SK-N-MC (cell line): ENCODE measurements at regions not wholly inside any gene's neighbourhood (a gene's known extent, or its start where the extent isn't known, plus 50 kb on each side); places are given as distances from the start of the nearest gene placed in this dataset.

Source experiments
- DNase-seq: peaks from one replicate; pipeline ENCODE4 v3.0.0-alpha.2; 2011; ENCODE audit warnings: low read depth, low spot score
- H3K27ac ChIP-seq: fragments of 200-600 bp; sonication (generic); 2 replicates; pipeline ENCODE4 v1.5.1; 2016; ENCODE audit warnings: mixed run types
- H3K36me3 ChIP-seq: fragments of 200-600 bp; sonication (generic); 2 replicates; pipeline ENCODE4 v1.6.1; 2017; ENCODE audit warnings: antibody characterized with exemption, low read length, mixed read lengths; ENCODE audit not compliant: insufficient read depth
- H3K4me3 ChIP-seq: fragments of 200-600 bp; sonication (generic); 2 replicates; pipeline ENCODE4 v1.5.1; 2016
- H3K9ac ChIP-seq: fragments of 200-600 bp; sonication (generic); 2 replicates; pipeline ENCODE4 v1.8.0; 2017; ENCODE audit warnings: mixed run types, mixed read lengths; ENCODE audit not compliant: insufficient read length
- H3K9me3 ChIP-seq: fragments of 200-600 bp; sonication (generic); 2 replicates; pipeline ENCODE4 v1.6.1; 2017; ENCODE audit warnings: low read depth, mild to moderate bottlenecking, antibody characterized with exemption, low read length, moderate library complexity, mixed read lengths
- EZH2 ChIP-seq: fragments of 200-600 bp; sonication (generic); IDR thresholded peaks from one replicate; pipeline ENCODE4 v1.6.1; 2017; ENCODE audit warnings: antibody characterized with exemption
- FOXP2 ChIP-seq: optimal IDR thresholded peaks from 2 replicates; pipeline ENCODE3; 2011; ENCODE audit warnings: mild to moderate bottlenecking, moderate library complexity; ENCODE audit not compliant: insufficient read depth; ENCODE audit errors: extremely low read length, control extremely low read depth
- POLR2AphosphoS5 ChIP-seq: IDR thresholded peaks from 2 replicates; pipeline ENCODE4 v1.6.1; 2012; ENCODE audit warnings: mild to moderate bottlenecking, low read depth, low read length, borderline replicate concordance

- DNase-seq: no peak
- no peak overlapping the region for H3K9ac ChIP-seq
- no peak overlapping the region for H3K4me3 ChIP-seq
- H3K27ac ChIP-seq: no peak overlapping the region
- no peaks in the 10 kb centered on the region for H3K9me3 ChIP-seq
- TF ChIP-seq FOXP2: no peak
- no peak for TF ChIP-seq POLR2AphosphoS5
- TF ChIP-seq EZH2: no peak
- H3K36me3 ChIP-seq: no peaks in the 10 kb centered on the region
These were observed 50.4 kb upstream of the IRX2 start for GRCh38 chr5:2801577-2802525.
